ENCODE measurements at regions not wholly inside any gene's neighbourhood (a gene's known extent, or its start where the extent isn't known, plus 50 kb on each side); places are given as distances from the start of the nearest gene placed in this dataset.

GRCh38 chr14:86541972-86542371, 1012.0 kb downstream of the FLRT2 start:
- no peak for DNase-seq

GRCh38 chr14:86540636-86541247, 1010.8 kb downstream of the FLRT2 start:
- no peak for DNase-seq

GRCh38 chr14:86539361-86540070, 1009.6 kb downstream of the FLRT2 start:
- DNase-seq, result no peak

GRCh38 chr14:86533834-86534233, 1003.9 kb downstream of the FLRT2 start:
- DNase-seq, result no peak

GRCh38 chr14:86532219-86532618, 1002.3 kb downstream of the FLRT2 start:
- DNase-seq, result peak in 1 of 2 experiments; percentile 50

GRCh38 chr14:86530457-86530856, 1000.5 kb downstream of the FLRT2 start:
- no peak for DNase-seq

- DNase-seq, result no peak
Measured at GRCh38 chr14:86527312-86527711, 997.4 kb downstream of the FLRT2 start.

- no peak for DNase-seq
Measured at GRCh38 chr14:86525673-86526072, 995.7 kb downstream of the FLRT2 start.

GRCh38 chr14:86521843-86522242, 991.9 kb downstream of the FLRT2 start:
- no peak for DNase-seq

GRCh38 chr14:86521031-86521730, 991.2 kb downstream of the FLRT2 start:
- no peak for DNase-seq

- no peak for DNase-seq
Measured at GRCh38 chr14:86518298-86518697, 988.4 kb downstream of the FLRT2 start.

GRCh38 chr14:86515195-86515594, 985.3 kb downstream of the FLRT2 start:
- DNase-seq, result no peak

- DNase-seq, result no peak
Measured at GRCh38 chr14:86513564-86513963, 983.6 kb downstream of the FLRT2 start.

- DNase-seq, result no peak
Measured at GRCh38 chr14:86513056-86513455, 983.1 kb downstream of the FLRT2 start.

- DNase-seq, result no peak
Measured at GRCh38 chr14:86510491-86510890, 980.5 kb downstream of the FLRT2 start.

GRCh38 chr14:86505808-86506207, 975.9 kb downstream of the FLRT2 start:
- no peak for DNase-seq

GRCh38 chr14:86501611-86502010, 971.7 kb downstream of the FLRT2 start:
- no peak for DNase-seq

- DNase-seq, result peak; percentile 3 to 50
Measured at GRCh38 chr14:86491743-86492142, 961.8 kb downstream of the FLRT2 start.

- no peak for DNase-seq
Measured at GRCh38 chr14:86481104-86481503, 951.2 kb downstream of the FLRT2 start.

GRCh38 chr14:86464341-86464740, 934.4 kb downstream of the FLRT2 start:
- no peak for DNase-seq

GRCh38 chr14:86462193-86462753, 932.3 kb downstream of the FLRT2 start:
- DNase-seq, result peak in 1 of 2 experiments; percentile 3

- DNase-seq, result no peak
Measured at GRCh38 chr14:86457481-86458135, 927.7 kb downstream of the FLRT2 start.

- no peak for DNase-seq
Measured at GRCh38 chr14:86450085-86450484, 920.1 kb downstream of the FLRT2 start.

Measured in NCI-H2081 (cell line).